HepG2 (cell line): ENCODE measurements at regions not wholly inside any gene's neighbourhood (a gene's known extent, or its start where the extent isn't known, plus 50 kb on each side); places are given as distances from the start of the nearest gene placed in this dataset.

Experiments used
- ATAC-seq: fragments of 200-7000 bp; cut with Tn5 transposase; 3 replicates; pipeline ENCODE4 v1.9.1; 2020; ENCODE audit warnings: mild to moderate bottlenecking, moderate library complexity
- BruUV-seq: library from RNA; stranded (reverse); fragments of 400-500 nt; replicated peaks from 2 replicates; lab custom pipeline; 2021; lab: Mats Ljungman, UMichigan
- CTCF ChIA-PET: fragments of 300-600 bp; formaldehyde crosslinking; extraction: SDS; loops from one replicate; lab custom pipeline; 2021; ENCODE audit warnings: low total read pairs, inconsistent platforms, low intra/inter-chr PET ratio; lab: Yijun Ruan, JAX
- POLR2A ChIA-PET: fragments of 350-600 bp; sonication (Branson Sonifier 250); formaldehyde crosslinking; loops from one replicate; lab custom pipeline; 2020; ENCODE audit warnings: antibody characterized with exemption, inconsistent platforms; lab: Yijun Ruan, JAX
- DNase-seq: peaks from one replicate; pipeline ENCODE4 v3.0.0-alpha.2; 2015; ENCODE audit warnings: low spot score
- FAIRE-seq: peaks from 3 replicates; lab custom pipeline; 2011; peaks lifted over from hg19 to GRCh38; lab: Jason Lieb, UNC
- H2AFZ ChIP-seq: one replicate; pipeline ENCODE4 v1.6.1; 2011; ENCODE audit warnings: low read length, inconsistent platforms
- H3K27ac ChIP-seq: fragments of 300-600 bp; 3 replicates; pipeline ENCODE4 v1.8.0; 2011; ENCODE audit warnings: mixed run types, mild to moderate bottlenecking, mixed read lengths, low read length, inconsistent platforms; ENCODE audit not compliant: insufficient read depth; ENCODE audit errors: extremely low read length
- H3K27me3 ChIP-seq, 2 experiments: fragments of 200-600 bp in 1 of 2; 2 replicates in 1 of 2; 3 replicates in 1 of 2; pipeline versions ENCODE4 v1.6.0 to v1.8.0; 2011; ENCODE audit warnings: low read length in 2 of 2, mild to moderate bottlenecking in 2 of 2, moderate library complexity in 2 of 2, inconsistent platforms in 1 of 2; ENCODE audit not compliant: insufficient read depth in 2 of 2, control insufficient read depth in 1 of 2
- H3K36me3 ChIP-seq, 2 experiments: fragments of 200-600 bp in 1 of 2; replicated peaks in 1 of 2; 2 replicates in 1 of 2; 3 replicates in 1 of 2; pipeline versions ENCODE4 v1.5.1 to v1.8.0; 2011; ENCODE audit warnings: low read length in 2 of 2, inconsistent platforms in 1 of 2; ENCODE audit not compliant: insufficient read depth in 2 of 2, control insufficient read depth in 1 of 2
- H3K4me1 ChIP-seq: 2 replicates; pipeline ENCODE4 v1.5.1; 2012; ENCODE audit warnings: low read length, inconsistent platforms; ENCODE audit not compliant: insufficient read depth
- H3K4me2 ChIP-seq: 2 replicates; pipeline ENCODE4 v1.6.0; 2011; ENCODE audit warnings: low read depth, low read length, inconsistent platforms
- H3K4me3 ChIP-seq, 3 experiments: fragments of 200-600 bp in 1 of 3; sonication (generic), shearing (Covaris generic) in 1 of 3; replicated peaks in 1 of 3; 2 replicates each; pipeline ENCODE4 v1.5.1; 2011 to 2016; ENCODE audit warnings: low read length in 3 of 3, inconsistent platforms in 2 of 3, low read depth in 2 of 3, mild to moderate bottlenecking in 2 of 3, control low read depth in 1 of 3, mixed read lengths in 1 of 3; ENCODE audit not compliant: insufficient read depth in 1 of 3
- H3K79me2 ChIP-seq: one replicate; pipeline ENCODE4 v1.6.1; 2011; ENCODE audit warnings: low read length, inconsistent platforms; ENCODE audit not compliant: insufficient read depth
- H3K9ac ChIP-seq: 2 replicates; pipeline ENCODE4 v1.6.0; 2011; ENCODE audit warnings: mild to moderate bottlenecking, low read depth, low read length, inconsistent platforms; ENCODE audit not compliant: insufficient read depth
- H3K9me3 ChIP-seq: 2 replicates; pipeline ENCODE4 v1.5.1; 2012; ENCODE audit warnings: mild to moderate bottlenecking, low read length
- H4K20me1 ChIP-seq: 2 replicates; pipeline ENCODE4 v1.6.0; 2011; ENCODE audit warnings: inconsistent platforms, mild to moderate bottlenecking, low read length, moderate library complexity; ENCODE audit not compliant: insufficient read depth
- CENPT ChIP-seq: sonication (generic); formaldehyde crosslinking; IDR thresholded peaks from 2 replicates; pipeline ENCODE4 v1.8.0; 2022; ENCODE audit warnings: low read depth, mild to moderate bottlenecking, moderate library complexity, missing genetic modification reagents
- DBP ChIP-seq: sonication (generic); formaldehyde crosslinking; IDR thresholded peaks from 2 replicates; pipeline ENCODE4 v1.4.0; 2020; ENCODE audit warnings: missing genetic modification reagents; ENCODE audit errors: not compliant biosample characterization
- HOXD1 ChIP-seq: sonication (generic); formaldehyde crosslinking; IDR thresholded peaks from 2 replicates; pipeline ENCODE4 v1.5.0; 2020; ENCODE audit warnings: missing genetic modification reagents
- MAFF ChIP-seq: IDR thresholded peaks from 2 replicates; pipeline ENCODE4 v1.6.1; 2011; ENCODE audit warnings: low read depth, low read length, improper control_type of control experiment
- MAFK ChIP-seq, 2 experiments: IDR thresholded peaks in 1 of 2; conservative IDR thresholded peaks in 1 of 2; 2 replicates each; pipeline ENCODE4 v1.6.1; 2011; ENCODE audit warnings: improper control_type of control experiment in 2 of 2, low read length in 2 of 2
- MXI1 ChIP-seq: IDR thresholded peaks from 3 replicates; pipeline ENCODE4 v1.6.1; 2012; ENCODE audit warnings: low read depth, low read length, inconsistent platforms, borderline replicate concordance
- PITX1 ChIP-seq: sonication (generic); formaldehyde crosslinking; IDR thresholded peaks from 2 replicates; pipeline ENCODE4 v1.5.1; 2020; ENCODE audit warnings: mild to moderate bottlenecking, missing genetic modification reagents
- POLR2A ChIP-seq, 2 experiments: IDR thresholded peaks; 2 replicates each; pipeline ENCODE4 v1.6.1; 2011; ENCODE audit warnings: low read depth in 2 of 2, low read length in 2 of 2, mild to moderate bottlenecking in 1 of 2, moderate library complexity in 1 of 2; ENCODE audit not compliant: insufficient read depth in 1 of 2
- TBX3 ChIP-seq: fragments of 450-650 bp; IDR thresholded peaks from 2 replicates; pipeline ENCODE4 v1.6.1; 2017; ENCODE audit warnings: antibody characterized with exemption, mild to moderate bottlenecking, inconsistent platforms, borderline replicate concordance
- THAP11 ChIP-seq: IDR thresholded peaks from 2 replicates; pipeline ENCODE4 v1.6.1; 2016; ENCODE audit warnings: missing biosample characterization, missing genetic modification reagents
- XRCC5 ChIP-seq: fragments of 200-400 bp; formaldehyde crosslinking; optimal IDR thresholded peaks from 2 replicates; pipeline ENCODE3; 2017; ENCODE audit warnings: mild to moderate bottlenecking, low read length
- ZFAT ChIP-seq: sonication (generic); formaldehyde crosslinking; conservative IDR thresholded peaks from 2 replicates; pipeline ENCODE4 v1.8.1; 2023; ENCODE audit warnings: missing genetic modification reagents, inconsistent platforms
- ZFP36 ChIP-seq: fragments of 150-350 bp; IDR thresholded peaks from 2 replicates; pipeline ENCODE4 v1.6.1; 2018; ENCODE audit warnings: borderline replicate concordance, low read length, low read depth; ENCODE audit not compliant: partially characterized antibody
- ZNF20 ChIP-seq: sonication (generic); formaldehyde crosslinking; IDR thresholded peaks from 2 replicates; pipeline ENCODE4 v1.4.0; 2020; ENCODE audit warnings: mild to moderate bottlenecking, moderate library complexity, missing genetic modification reagents
- ZNF496 ChIP-seq: sonication (generic); formaldehyde crosslinking; IDR thresholded peaks from 2 replicates; pipeline ENCODE4 v1.8.1; 2023; ENCODE audit warnings: mild to moderate bottlenecking, moderate library complexity, missing genetic modification reagents; ENCODE audit not compliant: insufficient replicate concordance
- ZNF672 ChIP-seq: sonication (generic); formaldehyde crosslinking; IDR thresholded peaks from 2 replicates; pipeline ENCODE4 v1.8.1; 2022; ENCODE audit warnings: missing genetic modification reagents
- WGBS: methylation state at CpG from one replicate; pipeline ENCODE4 v1.1.6; 2017; ENCODE audit warnings: low lambda C conversion rate; 5-methylcytosine and 5-hydroxymethylcytosine counted together
- in situ Hi-C: cut with HindIII; loops from 2 replicates; pipeline ENCODE4 v1.10.0; 2017; ENCODE audit warnings: low pct_unique_long_range_greater_than_20kb; ENCODE audit not compliant: extremely low pct_ligation_motif_present
- intact Hi-C: fragments of 100-400 bp; cut with micrococcal nuclease; formaldehyde crosslinking; loops from one replicate; pipeline ENCODE4 v1.10.0; 2022; ENCODE audit not compliant: unreplicated experiment
- TF ChIP-seq, protein P1 (sequence below): sonication (generic); formaldehyde crosslinking; IDR thresholded peaks from 2 replicates; pipeline ENCODE4 v1.4.0; 2020; ENCODE audit warnings: missing genetic modification reagents
- TF ChIP-seq, protein P2 (sequence below): sonication (generic); formaldehyde crosslinking; IDR thresholded peaks from 2 replicates; pipeline ENCODE4 v1.4.0; 2020; ENCODE audit warnings: missing genetic modification reagents

DNA sequence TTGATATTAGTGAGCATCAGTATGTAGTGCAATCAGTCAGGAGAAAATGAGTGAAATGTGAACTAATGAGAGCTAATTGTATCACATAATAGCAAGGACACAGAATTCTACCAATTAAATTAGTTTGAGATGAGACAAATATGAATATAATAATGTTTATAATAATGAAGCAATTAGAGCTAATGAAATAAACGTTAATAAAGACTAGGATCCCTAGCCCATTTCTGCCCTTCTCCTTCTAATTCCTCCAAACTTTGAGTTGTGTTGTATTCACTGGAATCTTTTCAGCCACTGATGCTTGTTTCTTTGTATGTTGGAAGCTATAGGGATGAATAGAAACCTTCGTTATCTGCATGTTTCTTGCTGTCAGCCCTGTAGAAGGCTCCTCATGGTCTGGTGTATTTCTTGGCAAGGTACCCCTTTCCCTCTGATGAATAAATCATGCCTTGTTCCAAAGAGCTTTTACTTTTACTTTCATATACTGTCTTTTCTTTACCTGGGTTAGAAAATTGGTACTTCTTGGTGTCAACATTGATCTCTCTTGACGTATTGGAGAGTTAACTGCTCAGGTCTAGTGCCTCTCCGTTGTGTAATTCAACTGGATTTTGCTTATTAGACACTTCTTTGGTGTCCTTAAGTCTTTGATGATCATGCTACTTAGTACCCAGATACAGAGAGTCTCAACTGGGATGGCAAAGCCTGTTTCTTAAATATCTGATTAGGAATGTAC, 154.8 kb downstream of the PTCSC3 start (continued):
- peak; percentile 82 to 86 for TF ChIP-seq MAFK (conservative IDR thresholded peaks at IDR 0.05 in 1 of 2, IDR thresholded peaks at IDR 0.05 in 1 of 2; ENCODE audit: low read length in 2 of 2)
- no peak for TF ChIP-seq TBX3
- TF ChIP-seq CENPT, result no peak
- TF ChIP-seq ZNF672, result no peak
- TF ChIP-seq ZNF496 (CRISPR knock-in tag), result no peak
- TF ChIP-seq ZNF20 (CRISPR knock-in tag), result no peak
- TF ChIP-seq XRCC5, result no peak
- TF ChIP-seq MAFF, result peak; percentile 64
- no peak for TF ChIP-seq ZFP36

GRCh38 chr14:36021030-36021422, 155.5 kb downstream of the PTCSC3 start:
- intact Hi-C loops (no loop called here), in situ Hi-C loops (no loop called here)
- Histone ChIP-seq H2AFZ (no peak overlapping the region), H3K4me3 (no peak overlapping the region), H3K4me1 (no peaks in the 10 kb centered on the region), H3K36me3 (no peaks in the 10 kb centered on the region), H3K4me2 (no peak overlapping the region), H3K27me3 (no peaks in the 10 kb centered on the region), H4K20me1 (no peaks in the 10 kb centered on the region), H3K79me2 (no peaks in the 10 kb centered on the region), H3K27ac (no peak overlapping the region), H3K9ac (no peak overlapping the region), H3K9me3 (no peaks in the 10 kb centered on the region)
- BruUV-seq, result no TSS peak
- no peak for ATAC-seq
- ChIA-PET CTCF (no interaction called here), POLR2A (no interaction called here)
- DNase-seq, result no peak
- FAIRE-seq, result no peak
- 8% methylated on average over 2 of the region's 2 CpGs for WGBS
- TF ChIP-seq PITX1 (CRISPR knock-in tag) (no peak), ZFAT (CRISPR knock-in tag) (no peak), POLR2A (IDR thresholded peaks at IDR 0.05; ENCODE audit: insufficient read depth in 1 of 2, low read depth in 2 of 2, low read length in 2 of 2) (no peak), MXI1 (no peak), HOXD1 (CRISPR knock-in tag) (no peak), THAP11 (CRISPR knock-in tag) (no peak), CENPT (no peak), DBP (CRISPR knock-in tag) (no peak)
- TF ChIP-seq, protein P1, sequence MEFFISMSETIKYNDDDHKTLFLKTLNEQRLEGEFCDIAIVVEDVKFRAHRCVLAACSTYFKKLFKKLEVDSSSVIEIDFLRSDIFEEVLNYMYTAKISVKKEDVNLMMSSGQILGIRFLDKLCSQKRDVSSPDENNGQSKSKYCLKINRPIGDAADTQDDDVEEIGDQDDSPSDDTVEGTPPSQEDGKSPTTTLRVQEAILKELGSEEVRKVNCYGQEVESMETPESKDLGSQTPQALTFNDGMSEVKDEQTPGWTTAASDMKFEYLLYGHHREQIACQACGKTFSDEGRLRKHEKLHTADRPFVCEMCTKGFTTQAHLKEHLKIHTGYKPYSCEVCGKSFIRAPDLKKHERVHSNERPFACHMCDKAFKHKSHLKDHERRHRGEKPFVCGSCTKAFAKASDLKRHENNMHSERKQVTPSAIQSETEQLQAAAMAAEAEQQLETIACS (CRISPR knock-in tag), result no peak
- TF ChIP-seq, protein P2, sequence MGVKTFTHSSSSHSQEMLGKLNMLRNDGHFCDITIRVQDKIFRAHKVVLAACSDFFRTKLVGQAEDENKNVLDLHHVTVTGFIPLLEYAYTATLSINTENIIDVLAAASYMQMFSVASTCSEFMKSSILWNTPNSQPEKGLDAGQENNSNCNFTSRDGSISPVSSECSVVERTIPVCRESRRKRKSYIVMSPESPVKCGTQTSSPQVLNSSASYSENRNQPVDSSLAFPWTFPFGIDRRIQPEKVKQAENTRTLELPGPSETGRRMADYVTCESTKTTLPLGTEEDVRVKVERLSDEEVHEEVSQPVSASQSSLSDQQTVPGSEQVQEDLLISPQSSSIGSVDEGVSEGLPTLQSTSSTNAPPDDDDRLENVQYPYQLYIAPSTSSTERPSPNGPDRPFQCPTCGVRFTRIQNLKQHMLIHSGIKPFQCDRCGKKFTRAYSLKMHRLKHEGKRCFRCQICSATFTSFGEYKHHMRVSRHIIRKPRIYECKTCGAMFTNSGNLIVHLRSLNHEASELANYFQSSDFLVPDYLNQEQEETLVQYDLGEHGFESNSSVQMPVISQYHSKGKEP (CRISPR knock-in tag), result no peak
